GM12878 (cell line): ENCODE measurements at regions not wholly inside any gene's neighbourhood (a gene's known extent, or its start where the extent isn't known, plus 50 kb on each side); places are given as distances from the start of the nearest gene placed in this dataset.

Experiments
- ATAC-seq: fragments of 200-7000 bp; cut with Tn5 transposase; 3 replicates; pipeline ENCODE4 v1.9.1; 2020; ENCODE audit warnings: mild to moderate bottlenecking, moderate library complexity
- BruUV-seq: library from RNA; stranded (reverse); fragments of 400-500 nt; replicated peaks from 2 replicates; lab custom pipeline; 2021; lab: Mats Ljungman, UMichigan
- CTCF ChIA-PET: fragments of 300-600 bp; sonication (Branson Sonifier 250); formaldehyde crosslinking; extraction: SDS; loops from one replicate; lab custom pipeline; 2021; ENCODE audit warnings: inconsistent platforms; lab: Yijun Ruan, JAX
- POLR2A ChIA-PET: fragments of 350-600 bp; formaldehyde crosslinking; extraction: SDS; loops from one replicate; lab custom pipeline; 2021; ENCODE audit warnings: inconsistent platforms; lab: Charles Lee
- RAD21 ChIA-PET: fragments of 300-600 bp; sonication (Branson Sonifier 250); formaldehyde crosslinking; loops from one replicate; lab custom pipeline; 2023; ENCODE audit warnings: antibody characterized with exemption; ENCODE audit not compliant: unreplicated experiment; lab: Charles Lee
- SMC1A ChIA-PET: fragments of 300-600 bp; sonication (Branson Sonifier 250); formaldehyde crosslinking; loops from one replicate; lab custom pipeline; 2023; ENCODE audit not compliant: unreplicated experiment, uncharacterized antibody; lab: Charles Lee
- DNase-seq: peaks from one replicate; pipeline ENCODE4 v3.0.0-alpha.2; 2011; ENCODE audit warnings: low read depth, low spot score
- FAIRE-seq: peaks from 3 replicates; lab custom pipeline; 2011; peaks lifted over from hg19 to GRCh38; lab: Jason Lieb, UNC
- H2AFZ ChIP-seq: 2 replicates; pipeline ENCODE4 v1.6.0; 2011; ENCODE audit warnings: low read depth, low read length, control low read depth; ENCODE audit not compliant: control insufficient read depth
- H3K27ac ChIP-seq: 2 replicates; pipeline ENCODE4 v1.5.1; 2011; ENCODE audit warnings: control low read depth; ENCODE audit not compliant: control insufficient read depth, insufficient read depth
- H3K27me3 ChIP-seq, 2 experiments: replicated peaks in 1 of 2; 2 replicates each; pipeline versions ENCODE4 v1.6.0 to v1.6.1; 2011; ENCODE audit warnings: low read length in 1 of 2; ENCODE audit not compliant: control insufficient read depth in 2 of 2, insufficient read depth in 2 of 2
- H3K36me3 ChIP-seq, 2 experiments: 2 replicates each; pipeline ENCODE4 v1.5.1; 2011; ENCODE audit warnings: low read length in 1 of 2; ENCODE audit not compliant: control insufficient read depth in 2 of 2, insufficient read depth in 2 of 2
- H3K4me1 ChIP-seq: 2 replicates; pipeline ENCODE4 v1.6.1; 2011; ENCODE audit warnings: mild to moderate bottlenecking, low read length, moderate library complexity, mixed read lengths; ENCODE audit not compliant: control insufficient read depth, insufficient read depth
- H3K4me2 ChIP-seq: 2 replicates; pipeline ENCODE4 v1.6.0; 2011; ENCODE audit warnings: control low read depth; ENCODE audit not compliant: control insufficient read depth, insufficient read depth
- H3K4me3 ChIP-seq: fragments of 200-600 bp; sonication (generic); 2 replicates; pipeline ENCODE4 v1.5.1; 2016
- H3K79me2 ChIP-seq: 2 replicates; pipeline ENCODE4 v1.6.0; 2011; ENCODE audit warnings: low read length; ENCODE audit not compliant: control insufficient read depth, insufficient read depth
- H3K9ac ChIP-seq: 2 replicates; pipeline ENCODE4 v1.8.0; 2011; ENCODE audit warnings: low read length, control low read depth, mixed read lengths; ENCODE audit not compliant: control insufficient read depth, insufficient read depth
- H3K9me3 ChIP-seq: replicated peaks from 3 replicates; pipeline ENCODE4 v1.5.1; 2011; ENCODE audit warnings: mild to moderate bottlenecking, low read length; ENCODE audit not compliant: control insufficient read depth, insufficient read depth
- H4K20me1 ChIP-seq: 2 replicates; pipeline ENCODE4 v1.6.0; 2011; ENCODE audit not compliant: control insufficient read depth, insufficient read depth
- BCL3 ChIP-seq: IDR thresholded peaks from 2 replicates; pipeline ENCODE4 v1.6.1; 2011; ENCODE audit warnings: borderline replicate concordance, low read depth, mild to moderate bottlenecking, moderate library complexity, low read length; ENCODE audit not compliant: insufficient read depth, poor library complexity, severe bottlenecking
- BMI1 ChIP-seq: fragments of 450-650 bp; IDR thresholded peaks from 2 replicates; pipeline ENCODE4 v1.6.1; 2016; ENCODE audit warnings: mild to moderate bottlenecking, moderate library complexity, borderline replicate concordance
- DPF2 ChIP-seq: fragments of 450-650 bp; IDR thresholded peaks from 2 replicates; pipeline ENCODE4 v1.6.1; 2017; ENCODE audit warnings: mild to moderate bottlenecking
- JUND ChIP-seq: IDR thresholded peaks from 2 replicates; pipeline ENCODE4 v1.6.1; 2012; ENCODE audit warnings: low read depth, mild to moderate bottlenecking, low read length, improper control_type of control experiment, moderate library complexity
- MYC ChIP-seq: IDR thresholded peaks from 2 replicates; pipeline ENCODE4 v1.6.1; 2011; ENCODE audit warnings: mild to moderate bottlenecking, low read length, moderate library complexity, inconsistent platforms; ENCODE audit not compliant: insufficient read depth, insufficient replicate concordance, insufficient read length, severe bottlenecking
- NR2C1 ChIP-seq: fragments of 450-650 bp; IDR thresholded peaks from 2 replicates; pipeline ENCODE4 v1.6.1; 2017; ENCODE audit warnings: antibody characterized with exemption, mild to moderate bottlenecking, moderate library complexity
- POU2F2 ChIP-seq: IDR thresholded peaks from 3 replicates; pipeline ENCODE4 v1.6.1; 2011; ENCODE audit warnings: low read depth, mild to moderate bottlenecking, low read length, borderline replicate concordance
- RB1 ChIP-seq: fragments of 450-650 bp; formaldehyde crosslinking; IDR thresholded peaks from 2 replicates; pipeline ENCODE4 v1.6.1; 2017; ENCODE audit warnings: mild to moderate bottlenecking, borderline replicate concordance
- STAT1 ChIP-seq: fragments of 450-650 bp; conservative IDR thresholded peaks from 2 replicates; pipeline ENCODE4 v1.6.1; 2014; ENCODE audit warnings: antibody characterized with exemption, mild to moderate bottlenecking
- SUZ12 ChIP-seq: fragments of 200-600 bp; sonication (generic); IDR thresholded peaks from one replicate; pipeline ENCODE4 v1.6.1; 2018; ENCODE audit warnings: antibody characterized with exemption, mild to moderate bottlenecking; ENCODE audit not compliant: unreplicated experiment
- USF2 ChIP-seq: IDR thresholded peaks from 2 replicates; pipeline ENCODE4 v1.6.1; 2011; ENCODE audit warnings: low read depth, low read length, improper control_type of control experiment, borderline replicate concordance
- ZBED1 ChIP-seq: IDR thresholded peaks from 2 replicates; pipeline ENCODE4 v1.6.1; 2016; ENCODE audit warnings: borderline replicate concordance
- ZNF622 ChIP-seq: fragments of 450-650 bp; IDR thresholded peaks from 2 replicates; pipeline ENCODE4 v1.6.1; 2017; ENCODE audit warnings: mild to moderate bottlenecking, inconsistent platforms
- WGBS: methylation state at CpG from one replicate; pipeline ENCODE4 v1.1.6; 2016; ENCODE audit warnings: low lambda C conversion rate; ENCODE audit not compliant: insufficient replicate concordance, insufficient coverage; ENCODE audit errors: missing lambda C conversion rate; 5-methylcytosine and 5-hydroxymethylcytosine counted together
- in situ Hi-C: fragments of 300-500 bp; cut with MboI; formaldehyde crosslinking; loops from 9 replicates; pipeline ENCODE4 v1.14.3; 2018; ENCODE audit warnings: mixed read lengths
- intact Hi-C: fragments of 100-400 bp; cut with micrococcal nuclease; formaldehyde crosslinking; loops from one replicate; pipeline ENCODE4 v1.14.2; 2022; ENCODE audit not compliant: unreplicated experiment
- TF ChIP-seq, protein P1 (sequence below): fragments of 450-650 bp; IDR thresholded peaks from 2 replicates; pipeline ENCODE4 v1.6.1; 2017; ENCODE audit warnings: mild to moderate bottlenecking, low read depth, inconsistent platforms; ENCODE audit not compliant: poor library complexity, severe bottlenecking

GRCh38 chr5:42035526-42035925 is 110.4 kb downstream of the FBXO4 start:
- SMC1A ChIA-PET = no interaction called here
- TF ChIP-seq ZBED1 = no peak
- TF ChIP-seq JUND = no peak
- TF ChIP-seq USF2 = no peak
- no peak for TF ChIP-seq STAT1
- no peak for TF ChIP-seq NR2C1
- TF ChIP-seq DPF2 = no peak

DNA sequence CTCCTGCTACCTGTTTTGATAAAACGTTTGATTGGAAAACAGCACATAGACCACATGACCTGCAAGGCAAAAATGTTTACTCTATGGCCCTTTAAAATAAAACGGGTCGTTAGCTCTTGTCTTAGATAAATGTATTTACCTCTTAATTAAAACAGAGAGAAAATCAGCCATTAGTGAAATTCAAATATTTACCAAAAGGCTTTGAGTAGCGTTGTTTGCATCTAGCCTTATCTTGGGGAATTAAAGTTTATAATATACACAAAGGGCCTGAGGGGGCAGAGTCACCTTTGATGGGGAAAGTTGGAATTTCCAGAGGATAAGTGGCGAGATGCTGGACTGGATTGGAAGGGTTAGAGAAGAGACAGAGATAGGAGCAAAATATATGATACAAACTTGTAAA is 111.3 kb downstream of the FBXO4 start:
- DNase-seq (no peak), FAIRE-seq (no peak), ATAC-seq (no peak)
- intact Hi-C loops (no loop called here), in situ Hi-C loops (no loop called here)
- H3K4me3 ChIP-seq = no peak overlapping the region
- WGBS = 22% methylated on average over 5 of the region's 5 CpGs
- ChIA-PET POLR2A (no interaction called here), SMC1A (interaction anchor here (0.6 to 1.1 kb wide), 2 partner anchors 9 to 21 kb away, joined by 4 to 6 read pairs; no protein-coding TSS in a partner anchor), RAD21 (no interaction called here), CTCF (interaction anchor here (0.8 kb wide), 1 partner anchor 21 kb away, joined by 4 read pairs; no protein-coding TSS in a partner anchor)
- no peaks in the 10 kb centered on the region for H3K4me1 ChIP-seq
- no peak overlapping the region for H3K9ac ChIP-seq
- H3K27me3 ChIP-seq = no peaks in the 10 kb centered on the region
- no peaks in the 10 kb centered on the region for H3K9me3 ChIP-seq
- H3K36me3 ChIP-seq = no peaks in the 10 kb centered on the region
- H3K4me2 ChIP-seq = no peak overlapping the region
- H4K20me1 ChIP-seq = no peaks in the 10 kb centered on the region
- BruUV-seq = no TSS peak
- no peak overlapping the region for H2AFZ ChIP-seq
- no peaks in the 10 kb centered on the region for H3K79me2 ChIP-seq
- no peak overlapping the region for H3K27ac ChIP-seq
- TF ChIP-seq STAT1 = no peak
- no peak for TF ChIP-seq POU2F2
- no peak for TF ChIP-seq ZNF622
- no peak for TF ChIP-seq RB1
- TF ChIP-seq DPF2 = no peak
- TF ChIP-seq BCL3 = no peak
- TF ChIP-seq, protein P1, sequence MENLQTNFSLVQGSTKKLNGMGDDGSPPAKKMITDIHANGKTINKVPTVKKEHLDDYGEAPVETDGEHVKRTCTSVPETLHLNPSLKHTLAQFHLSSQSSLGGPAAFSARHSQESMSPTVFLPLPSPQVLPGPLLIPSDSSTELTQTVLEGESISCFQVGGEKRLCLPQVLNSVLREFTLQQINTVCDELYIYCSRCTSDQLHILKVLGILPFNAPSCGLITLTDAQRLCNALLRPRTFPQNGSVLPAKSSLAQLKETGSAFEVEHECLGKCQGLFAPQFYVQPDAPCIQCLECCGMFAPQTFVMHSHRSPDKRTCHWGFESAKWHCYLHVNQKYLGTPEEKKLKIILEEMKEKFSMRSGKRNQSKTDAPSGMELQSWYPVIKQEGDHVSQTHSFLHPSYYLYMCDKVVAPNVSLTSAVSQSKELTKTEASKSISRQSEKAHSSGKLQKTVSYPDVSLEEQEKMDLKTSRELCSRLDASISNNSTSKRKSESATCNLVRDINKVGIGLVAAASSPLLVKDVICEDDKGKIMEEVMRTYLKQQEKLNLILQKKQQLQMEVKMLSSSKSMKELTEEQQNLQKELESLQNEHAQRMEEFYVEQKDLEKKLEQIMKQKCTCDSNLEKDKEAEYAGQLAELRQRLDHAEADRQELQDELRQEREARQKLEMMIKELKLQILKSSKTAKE = no peak
- TF ChIP-seq MYC = no peak
- no peak for TF ChIP-seq SUZ12
- no peak for TF ChIP-seq BMI1

More at GRCh38 chr5:42035526-42035925, 110.4 kb downstream of the FBXO4 start:
- no peak overlapping the region for H3K9ac ChIP-seq
- ChIA-PET POLR2A (no interaction called here), CTCF (no interaction called here), RAD21 (no interaction called here)
- no TSS peak for BruUV-seq
- H3K4me2 ChIP-seq = no peak overlapping the region
- H2AFZ ChIP-seq = no peak overlapping the region
- intact Hi-C loops (no loop called here), in situ Hi-C loops (no loop called here)
- no peaks in the 10 kb centered on the region for H4K20me1 ChIP-seq
- DNase-seq (no peak), FAIRE-seq (no peak), ATAC-seq (no peak)
- H3K36me3 ChIP-seq = no peaks in the 10 kb centered on the region
- no peak overlapping the region for H3K27ac ChIP-seq
- 0% methylated on average over 1 of the region's 1 CpG for WGBS
- no peak overlapping the region for H3K4me3 ChIP-seq
- no peaks in the 10 kb centered on the region for H3K4me1 ChIP-seq
- H3K27me3 ChIP-seq = no peaks in the 10 kb centered on the region
- no peaks in the 10 kb centered on the region for H3K79me2 ChIP-seq
- no peaks in the 10 kb centered on the region for H3K9me3 ChIP-seq
